Spleen (tissue), 11 donors: ENCODE measurements at regions not wholly inside any gene's neighbourhood (a gene's known extent, or its start where the extent isn't known, plus 50 kb on each side); places are given as distances from the start of the nearest gene placed in this dataset.

Experiments
- DNase-seq: peaks from one replicate; pipeline ENCODE4 v3.0.0-alpha.2; 2020
- H3K27ac ChIP-seq, 8 donors: fragments of 200-600 bp; sonication (generic) in 7 of 8; 1 replicate in 4 of 8; 2 replicates in 4 of 8; pipeline versions ENCODE4 v1.5.0 to v1.8.0; 2016 to 2021; ENCODE audit warnings: inconsistent platforms in 4 of 8, mild to moderate bottlenecking in 4 of 8, moderate library complexity in 1 of 8
- H3K27me3 ChIP-seq, 7 donors: fragments of 200-600 bp; sonication (generic) in 6 of 7; replicated peaks in 1 of 7; 1 replicate in 4 of 7; 2 replicates in 3 of 7; pipeline versions ENCODE4 v1.5.0 to v1.8.0; 2016 to 2021; ENCODE audit warnings: inconsistent platforms in 3 of 7, mild to moderate bottlenecking in 1 of 7
- H3K36me3 ChIP-seq, 6 donors: fragments of 200-600 bp; sonication (generic) in 5 of 6; 1 replicate in 4 of 6; 2 replicates in 2 of 6; pipeline versions ENCODE4 v1.5.0 to v1.8.0; 2016 to 2021; ENCODE audit warnings: inconsistent platforms in 2 of 6
- H3K4me1 ChIP-seq, 6 donors: fragments of 200-600 bp; sonication (generic) in 5 of 6; 1 replicate in 3 of 6; 2 replicates in 3 of 6; pipeline versions ENCODE4 v1.5.0 to v1.8.0; 2016 to 2021; ENCODE audit warnings: inconsistent platforms in 3 of 6
- H3K4me3 ChIP-seq, 8 donors: fragments of 200-600 bp; sonication (generic) in 7 of 8; 1 replicate in 4 of 8; 2 replicates in 4 of 8; pipeline versions ENCODE4 v1.5.0 to v1.8.0; 2016 to 2021; ENCODE audit warnings: inconsistent platforms in 4 of 8, mild to moderate bottlenecking in 4 of 8, moderate library complexity in 2 of 8
- H3K9me3 ChIP-seq, 8 donors: fragments of 200-600 bp; sonication (generic) in 7 of 8; 1 replicate in 4 of 8; 2 replicates in 4 of 8; pipeline versions ENCODE4 v1.5.0 to v1.8.0; 2016 to 2021; ENCODE audit warnings: inconsistent platforms in 4 of 8
- CTCF ChIP-seq, 11 experiments: fragments of 200-600 bp in 7 of 11; fragments of 450-650 bp in 4 of 11; sonication (generic) in 4 of 11; IDR thresholded peaks in 8 of 11; conservative IDR thresholded peaks in 3 of 11; 1 replicate in 7 of 11; 2 replicates in 4 of 11; pipeline versions ENCODE4 v1.4.0 to v1.8.0; 2016 to 2021; ENCODE audit warnings: antibody characterized with exemption in 11 of 11, inconsistent platforms in 4 of 11, mild to moderate bottlenecking in 1 of 11
- POLR2A ChIP-seq, 3 donors: fragments of 450-650 bp; IDR thresholded peaks; one replicate each; pipeline ENCODE4 v1.5.1; 2017; ENCODE audit warnings: antibody characterized with exemption in 3 of 3, mild to moderate bottlenecking in 1 of 3
- POLR2AphosphoS5 ChIP-seq, 3 donors: sonication (generic); formaldehyde crosslinking; IDR thresholded peaks; one replicate each; pipeline ENCODE4 v1.5.1; 2017; ENCODE audit warnings: antibody characterized with exemption in 3 of 3
- WGBS, 5 donors: extraction: QIAGEN DNeasy Blood & Tissue Kit in 3 of 5; methylation state at CpG; one replicate each; pipeline versions ENCODE4 v1.1.5 to v1.1.7; 2013 to 2018; 5-methylcytosine and 5-hydroxymethylcytosine counted together
- intact Hi-C: fragments of 100-400 bp; cut with DNase I; formaldehyde crosslinking; loops from one replicate; pipeline ENCODE4 v1.15.0; 2023; ENCODE audit warnings: low total_unique reads
- donor health status: healthy with polysubstance abuse.
- donor health status: DM: no; HTN: no; CAD: no; lungs with moderate emphysema.
- donor health status: DM: no; HTN: no; CAD: no.
- donor health status: Bipolar disorder and iron deficiency.
- donor health status: healthy.
- donor health status: DM: no; HTN: no; CAD: no.
- donor health status: DM: yes; HTN: yes; CAD: no.

DNA sequence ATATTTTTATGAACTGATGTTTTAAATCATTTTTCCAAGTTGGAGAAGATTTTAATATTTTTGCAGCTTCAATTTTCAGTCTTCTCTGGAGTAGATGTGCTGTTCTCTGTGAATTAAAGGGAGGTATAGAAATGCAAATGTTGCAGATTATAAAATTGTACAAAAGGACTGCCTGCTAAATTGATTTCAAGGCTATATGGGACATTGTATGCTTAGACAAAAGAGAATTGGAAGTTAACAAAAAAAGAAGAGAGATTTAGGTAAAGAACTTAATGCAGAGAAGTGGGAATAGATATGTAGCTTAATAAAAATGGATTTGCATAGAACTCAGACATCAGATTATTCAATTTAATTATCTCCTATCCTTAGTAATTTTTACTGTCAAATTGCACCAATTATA, 403.3 kb downstream of the ZIC3 start:
- no peaks in the 10 kb centered on the region for H3K4me1 ChIP-seq

DNA sequence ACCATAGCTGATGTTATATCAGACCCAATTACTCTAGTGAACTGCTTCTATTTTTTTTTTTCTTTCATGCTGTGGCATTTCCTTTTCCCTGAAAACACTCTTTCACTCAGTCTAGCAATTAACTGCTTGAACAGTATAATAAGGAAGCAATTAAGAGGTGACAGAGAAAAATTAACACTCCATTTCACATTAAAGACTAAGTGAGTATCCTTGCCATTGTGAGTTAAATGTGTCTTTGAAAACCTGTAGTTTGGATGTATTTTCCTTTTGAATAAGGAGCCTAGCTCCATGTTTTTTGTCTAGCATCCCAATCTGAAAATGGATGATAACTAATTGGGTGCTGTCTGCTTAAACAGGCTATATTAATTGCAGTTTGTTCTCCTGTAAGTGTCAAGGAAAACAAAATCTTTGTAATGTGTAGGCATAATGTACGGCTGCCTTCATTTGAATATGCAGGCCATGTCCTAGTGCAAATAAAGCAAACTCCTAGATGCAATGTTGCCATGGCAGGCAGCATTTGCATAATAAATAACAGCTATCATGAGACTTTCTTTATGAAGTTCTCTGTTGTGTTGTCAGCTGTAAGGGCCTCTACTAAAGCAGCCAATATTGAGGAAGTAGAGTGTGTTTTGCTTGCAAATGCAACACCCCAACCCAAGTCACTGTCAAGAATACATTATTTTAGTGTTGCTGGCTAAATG, 416.7 kb downstream of the ZIC3 start:
- H3K36me3 ChIP-seq = no peaks in the 10 kb centered on the region
- WGBS, 5 donors = 56 to 73% (median 68%) methylated on average over 1 of the region's 1 CpG
- no peaks in the 10 kb centered on the region for H3K9me3 ChIP-seq
- no peak overlapping the region for H3K27ac ChIP-seq
- H3K4me1 ChIP-seq = no peaks in the 10 kb centered on the region
- TF ChIP-seq CTCF (IDR thresholded peaks at IDR 0.05 in 8 of 11, conservative IDR thresholded peaks at IDR 0.05 in 3 of 11) (no peak), POLR2AphosphoS5 (IDR thresholded peaks at IDR 0.05) (no peak), POLR2A (IDR thresholded peaks at IDR 0.05) (no peak)
- H3K27me3 ChIP-seq = no peaks in the 10 kb centered on the region
- intact Hi-C loops = no loop called here
- H3K4me3 ChIP-seq = no peak overlapping the region
- no peak for DNase-seq

More for the DNA sequence above, 403.3 kb downstream of the ZIC3 start:
- H3K4me3 ChIP-seq = no peak overlapping the region
- H3K27ac ChIP-seq = no peak overlapping the region
- intact Hi-C loops = no loop called here
- TF ChIP-seq POLR2A (IDR thresholded peaks at IDR 0.05) (no peak), POLR2AphosphoS5 (IDR thresholded peaks at IDR 0.05) (no peak), CTCF (IDR thresholded peaks at IDR 0.05 in 8 of 11, conservative IDR thresholded peaks at IDR 0.05 in 3 of 11) (no peak)
- DNase-seq = no peak
- no peaks in the 10 kb centered on the region for H3K36me3 ChIP-seq
- H3K9me3 ChIP-seq = peaks cover 0 to 8% (median 0%) of the 10 kb centered on the region in 8 donors
- H3K27me3 ChIP-seq = no peaks in the 10 kb centered on the region

- 89 to 100% (median 91%) methylated on average over 1 of the region's 1 CpG for WGBS, 5 donors
- Histone ChIP-seq H3K27me3 (peaks cover 0 to 5% (median 0%) of the 10 kb centered on the region in 7 donors), H3K4me1 (no peaks in the 10 kb centered on the region), H3K27ac (no peak overlapping the region), H3K9me3 (no peaks in the 10 kb centered on the region), H3K36me3 (no peaks in the 10 kb centered on the region), H3K4me3 (no peak overlapping the region)
- intact Hi-C loops = no loop called here
- TF ChIP-seq POLR2AphosphoS5 (IDR thresholded peaks at IDR 0.05) = no peak
- no peak for TF ChIP-seq POLR2A (IDR thresholded peaks at IDR 0.05)
- no peak for TF ChIP-seq CTCF (IDR thresholded peaks at IDR 0.05 in 8 of 11, conservative IDR thresholded peaks at IDR 0.05 in 3 of 11)
- no peak for DNase-seq
These were observed 422.5 kb downstream of the ZIC3 start for GRCh38 chrX:137988470-137988869.

- 52 to 73% (median 62%) methylated on average over 1 of the region's 1 CpG for WGBS, 5 donors
- no peaks in the 10 kb centered on the region for H3K36me3 ChIP-seq
These were observed 432.7 kb downstream of the ZIC3 start for GRCh38 chrX:137998619-137999018.

More at GRCh38 chrX:137998619-137999018, 432.7 kb downstream of the ZIC3 start:
- TF ChIP-seq POLR2AphosphoS5 (IDR thresholded peaks at IDR 0.05) (no peak), POLR2A (IDR thresholded peaks at IDR 0.05) (no peak), CTCF (IDR thresholded peaks at IDR 0.05 in 8 of 11, conservative IDR thresholded peaks at IDR 0.05 in 3 of 11) (no peak)
- no peak overlapping the region for H3K27ac ChIP-seq
- no peaks in the 10 kb centered on the region for H3K27me3 ChIP-seq
- H3K9me3 ChIP-seq = no peaks in the 10 kb centered on the region
- H3K4me3 ChIP-seq = no peak overlapping the region
- no peaks in the 10 kb centered on the region for H3K4me1 ChIP-seq
- intact Hi-C loops = no loop called here
- no peak for DNase-seq
